Transverse colon (tissue), 3 donors: ENCODE measurements at regions not wholly inside any gene's neighbourhood (a gene's known extent, or its start where the extent isn't known, plus 50 kb on each side); places are given as distances from the start of the nearest gene placed in this dataset.

Experiments used
- CTCF ChIP-seq, 5 experiments: fragments of 200-600 bp in 3 of 5; fragments of 450-650 bp in 2 of 5; sonication (generic) in 3 of 5; IDR thresholded peaks; 1 replicate in 2 of 5; 2 replicates in 3 of 5; pipeline ENCODE4 v1.5.1; 2016 to 2017; ENCODE audit warnings: antibody characterized with exemption in 5 of 5, inconsistent platforms in 3 of 5, mild to moderate bottlenecking in 2 of 5, moderate library complexity in 1 of 5
- POLR2A ChIP-seq: fragments of 450-650 bp; IDR thresholded peaks from one replicate; pipeline ENCODE4 v1.6.1; 2016; ENCODE audit warnings: antibody characterized with exemption, mild to moderate bottlenecking, moderate library complexity

- TF ChIP-seq CTCF (IDR thresholded peaks at IDR 0.05) (no peak), POLR2A (no peak)
Measured at GRCh38 chr16:86176462-86176861, 277.5 kb downstream of the IRF8 start.
